Thoracic aorta (tissue), 2 donors: ENCODE measurements at regions not wholly inside any gene's neighbourhood (a gene's known extent, or its start where the extent isn't known, plus 50 kb on each side); places are given as distances from the start of the nearest gene placed in this dataset.

Source experiments
- ATAC-seq: fragments of 150-250 bp; one replicate; pipeline ENCODE4 v1.8.0; 2017; ENCODE audit warnings: low read depth; ENCODE audit not compliant: insufficient number of reproducible peaks, low FRiP score
- DNase-seq: peaks from one replicate; pipeline ENCODE4 v3.0.0-alpha.2; 2020; ENCODE audit warnings: low spot score
- H3K27ac ChIP-seq, 2 donors: fragments of 200-600 bp; sonication (generic); 1 replicate in 1 of 2; 2 replicates in 1 of 2; pipeline ENCODE4 v1.5.1; 2016; ENCODE audit warnings: mild to moderate bottlenecking in 2 of 2, moderate library complexity in 2 of 2
- H3K27me3 ChIP-seq: fragments of 200-600 bp; sonication (generic); replicated peaks from 2 replicates; pipeline ENCODE4 v1.6.0; 2016; ENCODE audit warnings: mild to moderate bottlenecking; ENCODE audit not compliant: insufficient read depth
- H3K36me3 ChIP-seq: fragments of 200-600 bp; sonication (generic); one replicate; pipeline ENCODE4 v1.5.1; 2016
- H3K4me1 ChIP-seq, 2 donors: fragments of 200-600 bp; sonication (generic); 1 replicate in 1 of 2; 2 replicates in 1 of 2; pipeline versions ENCODE4 v1.5.1 to v1.6.0; 2016; ENCODE audit warnings: low read depth in 2 of 2, mild to moderate bottlenecking in 1 of 2; ENCODE audit not compliant: control insufficient read depth in 1 of 2
- H3K4me3 ChIP-seq: fragments of 200-600 bp; sonication (generic); 2 replicates; pipeline ENCODE4 v1.5.1; 2016; ENCODE audit warnings: mild to moderate bottlenecking
- H3K9me3 ChIP-seq: fragments of 200-600 bp; sonication (generic); 2 replicates; pipeline ENCODE4 v1.5.1; 2016
- CTCF ChIP-seq: fragments of 200-600 bp; sonication (generic); IDR thresholded peaks from one replicate; pipeline ENCODE4 v1.5.1; 2019; ENCODE audit warnings: antibody characterized with exemption

DNA sequence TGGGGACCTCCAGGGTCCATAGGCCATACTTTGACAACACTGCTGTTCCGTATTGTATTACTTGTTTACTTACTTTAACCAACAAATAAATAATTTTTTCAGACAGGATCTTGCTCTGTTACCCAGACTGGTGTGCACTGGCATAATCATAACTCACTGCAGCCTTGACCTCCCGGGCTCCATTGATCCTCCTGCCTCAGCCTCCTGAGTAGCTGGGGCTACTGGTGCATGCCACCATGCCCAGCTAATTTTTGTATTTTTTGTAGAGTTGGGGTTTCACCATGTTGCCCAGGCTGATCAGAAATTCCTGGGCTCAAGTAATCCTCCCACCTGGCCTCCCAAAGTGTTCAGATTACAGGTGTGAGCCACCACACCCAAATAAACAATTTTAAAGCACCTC, 64.9 kb upstream of the C15orf39 start:
- H3K4me3 ChIP-seq = no peak overlapping the region
- TF ChIP-seq CTCF = no peak
- H3K36me3 ChIP-seq = no peaks in the 10 kb centered on the region
- no peaks in the 10 kb centered on the region for H3K4me1 ChIP-seq
- DNase-seq (no peak), ATAC-seq (no peak)
- no peak overlapping the region for H3K27ac ChIP-seq
- H3K27me3 ChIP-seq = no peaks in the 10 kb centered on the region
- H3K9me3 ChIP-seq = no peaks in the 10 kb centered on the region

DNA sequence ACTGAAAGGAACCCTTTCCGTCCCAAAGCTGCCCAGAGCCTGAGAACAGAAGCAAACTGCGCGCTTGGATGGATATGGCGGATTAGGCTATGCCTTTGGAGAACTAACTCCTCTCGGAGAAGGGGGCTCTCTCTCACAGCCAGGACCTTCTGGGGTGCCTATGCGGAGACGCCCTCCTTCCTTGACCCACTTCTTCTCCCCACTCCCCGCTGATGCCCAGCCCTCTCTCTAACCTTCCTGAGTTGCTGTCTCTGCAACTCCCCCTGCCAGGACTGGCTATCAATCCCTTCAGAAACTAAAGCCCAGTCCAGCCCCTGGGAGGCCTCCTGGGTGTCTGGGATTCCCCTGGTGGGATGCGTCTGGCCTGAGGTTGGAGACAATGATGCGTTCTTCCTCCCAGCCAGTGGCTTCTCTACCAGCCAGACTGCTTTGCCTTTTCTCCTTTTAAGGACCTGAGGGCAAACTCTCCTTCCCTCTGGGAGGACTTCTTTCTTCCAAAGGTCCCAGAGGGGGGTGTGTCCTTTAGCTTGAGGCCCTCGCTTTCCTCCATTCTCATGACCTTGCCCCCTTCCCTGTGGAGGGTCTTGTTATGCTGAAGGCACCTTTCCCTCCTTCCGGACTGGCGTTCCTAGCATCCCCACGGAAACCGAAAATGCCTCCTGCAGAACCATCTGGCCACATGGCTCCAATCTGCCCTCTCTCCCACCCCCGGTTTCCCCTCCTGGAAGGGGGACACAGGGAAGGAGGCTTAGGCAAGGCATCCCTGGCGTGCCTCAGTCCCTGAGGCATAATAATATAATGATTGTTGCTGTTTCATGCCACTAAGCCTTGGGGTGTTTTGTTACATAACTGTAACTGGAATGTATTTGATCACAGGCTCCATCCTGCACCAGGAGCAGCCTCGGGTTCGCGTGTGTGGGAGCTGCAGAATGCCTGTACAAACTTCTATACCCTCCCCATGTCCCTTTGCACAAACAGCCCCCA, 63.4 kb upstream of the C15orf39 start:
- ATAC-seq (no peak), DNase-seq (no peak)
- H3K27me3 ChIP-seq = no peaks in the 10 kb centered on the region
- H3K36me3 ChIP-seq = no peaks in the 10 kb centered on the region
- H3K27ac ChIP-seq = no peak overlapping the region
- H3K9me3 ChIP-seq = peaks cover 14% of the 10 kb centered on the region
- no peak for TF ChIP-seq CTCF
- H3K4me3 ChIP-seq = no peak overlapping the region
- H3K4me1 ChIP-seq = no peaks in the 10 kb centered on the region

GRCh38 chr15:75140080-75140879, 61.4 kb upstream of the C15orf39 start:
- no peak overlapping the region for H3K4me3 ChIP-seq
- ATAC-seq (no peak), DNase-seq (no peak)
- H3K9me3 ChIP-seq = peaks cover 31% of the 10 kb centered on the region
- H3K4me1 ChIP-seq = no peaks in the 10 kb centered on the region
- H3K27me3 ChIP-seq = no peaks in the 10 kb centered on the region
- TF ChIP-seq CTCF = no peak
- H3K27ac ChIP-seq = no peak overlapping the region
- no peaks in the 10 kb centered on the region for H3K36me3 ChIP-seq

GRCh38 chr15:75142499-75142898, 59.2 kb upstream of the C15orf39 start:
- H3K9me3 ChIP-seq = peaks cover 31% of the 10 kb centered on the region

More at GRCh38 chr15:75142499-75142898, 59.2 kb upstream of the C15orf39 start:
- Histone ChIP-seq H3K27me3 (no peaks in the 10 kb centered on the region), H3K4me3 (no peak overlapping the region), H3K4me1 (no peaks in the 10 kb centered on the region), H3K27ac (no peak overlapping the region), H3K36me3 (no peaks in the 10 kb centered on the region)
- DNase-seq (no peak), ATAC-seq (no peak)
- TF ChIP-seq CTCF = no peak
